ENCODE measurements at regions not wholly inside any gene's neighbourhood (a gene's known extent, or its start where the extent isn't known, plus 50 kb on each side); places are given as distances from the start of the nearest gene placed in this dataset.

DNA sequence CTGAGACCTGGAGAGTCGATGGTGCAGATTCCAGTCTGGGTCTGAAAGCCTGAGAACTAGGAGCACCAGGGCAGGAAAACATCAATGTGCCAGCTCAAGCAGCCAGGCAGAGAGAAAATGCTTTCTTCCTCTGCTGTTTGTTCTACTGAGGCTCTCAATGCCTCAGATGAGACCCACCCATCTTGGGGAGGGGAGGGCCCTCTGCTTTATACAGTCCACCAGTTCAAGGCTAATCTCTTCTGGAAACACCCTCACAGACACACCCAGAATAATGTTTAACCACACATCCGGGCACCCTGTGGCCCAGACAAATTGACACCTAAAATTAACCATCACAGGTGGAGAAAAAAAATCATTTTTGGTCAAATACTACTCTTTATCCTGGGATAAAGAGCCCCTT is 89.3 kb upstream of the SLC22A23 start:
- TF ChIP-seq CTCF (IDR thresholded peaks at IDR 0.05): no peak
- no peak for TF ChIP-seq POLR2AphosphoS5 (IDR thresholded peaks at IDR 0.05)
- TF ChIP-seq POLR2A (IDR thresholded peaks at IDR 0.05): no peak

Data from prostate gland (tissue), 2 donors.